Caco-2 (cell line): ENCODE measurements at regions not wholly inside any gene's neighbourhood (a gene's known extent, or its start where the extent isn't known, plus 50 kb on each side); places are given as distances from the start of the nearest gene placed in this dataset.

Source experiments
- BruUV-seq: library from RNA; stranded (reverse); fragments of 400-500 nt; replicated peaks from 2 replicates; lab custom pipeline; 2021; lab: Mats Ljungman, UMichigan
- CTCF ChIA-PET: fragments of 300-600 bp; sonication (Branson Sonifier 250); formaldehyde crosslinking; loops from one replicate; lab custom pipeline; 2022; ENCODE audit warnings: antibody characterized with exemption; lab: Charles Lee
- POLR2A ChIA-PET: fragments of 300-600 bp; sonication (Branson Sonifier 250); formaldehyde crosslinking; loops from one replicate; lab custom pipeline; 2022; ENCODE audit warnings: antibody characterized with exemption; lab: Charles Lee
- DNase-seq, 2 experiments: peaks; one replicate each; pipeline versions ENCODE4 v3.0.0 to v3.0.0-alpha.2; 2020 to 2022
- H3K27me3 ChIP-seq: replicated peaks from 2 replicates; pipeline ENCODE4 v1.6.0; 2011; ENCODE audit warnings: low read length; ENCODE audit not compliant: control insufficient read depth, insufficient read depth
- H3K36me3 ChIP-seq: 2 replicates; pipeline ENCODE4 v1.5.1; 2011; ENCODE audit warnings: low read length; ENCODE audit not compliant: control insufficient read depth, insufficient read depth
- H3K4me1 ChIP-seq: fragments of 250-450 bp; sonication (Bioruptor Pico); 2 replicates; pipeline ENCODE4 v1.5.1; 2020; ENCODE audit warnings: mild to moderate bottlenecking
- H3K4me3 ChIP-seq: 2 replicates; pipeline ENCODE4 v1.5.1; 2011; ENCODE audit warnings: low read depth, mild to moderate bottlenecking, control low read depth, low read length
- H3K9me3 ChIP-seq: fragments of 250-450 bp; sonication (Bioruptor Pico); 2 replicates; pipeline ENCODE4 v1.5.1; 2020; ENCODE audit warnings: mild to moderate bottlenecking, moderate library complexity
- H3K27ac Mint-ChIP-seq: one replicate; pipeline ENCODE4 v1.8.0; 2022; ENCODE audit warnings: mixed read lengths; ENCODE audit not compliant: unreplicated experiment
- H3K27me3 Mint-ChIP-seq: one replicate; pipeline ENCODE4 v1.8.0; 2022; ENCODE audit warnings: mixed read lengths; ENCODE audit not compliant: insufficient read depth, unreplicated experiment
- H3K36me3 Mint-ChIP-seq: one replicate; pipeline ENCODE4 v1.8.0; 2022; ENCODE audit warnings: mild to moderate bottlenecking, mixed read lengths; ENCODE audit not compliant: insufficient read depth, unreplicated experiment
- H3K4me1 Mint-ChIP-seq: one replicate; pipeline ENCODE4 v1.8.0; 2022; ENCODE audit warnings: low read depth, mixed read lengths; ENCODE audit not compliant: unreplicated experiment
- H3K4me3 Mint-ChIP-seq: one replicate; pipeline ENCODE4 v1.8.0; 2022; ENCODE audit warnings: mild to moderate bottlenecking, moderate library complexity, mixed read lengths; ENCODE audit not compliant: unreplicated experiment
- H3K9me3 Mint-ChIP-seq: one replicate; pipeline ENCODE4 v1.8.0; 2022; ENCODE audit warnings: mixed read lengths; ENCODE audit not compliant: unreplicated experiment
- intact Hi-C: fragments of 100-400 bp; cut with micrococcal nuclease; formaldehyde crosslinking; loops from one replicate; pipeline ENCODE4 v1.10.0; 2022; ENCODE audit not compliant: unreplicated experiment
- TF ChIP-seq, protein P1 (sequence below), 2 experiments: fragments of 200-600 bp in 1 of 2; IDR thresholded peaks; 1 replicate in 1 of 2; 2 replicates in 1 of 2; pipeline versions ENCODE4 v1.5.1 to v1.8.0; 2011 to 2022; ENCODE audit warnings: antibody characterized with exemption in 1 of 2, control low read depth in 1 of 2, inconsistent platforms in 1 of 2, low read depth in 1 of 2, low read length in 1 of 2, mild to moderate bottlenecking in 1 of 2, moderate library complexity in 1 of 2; ENCODE audit not compliant: insufficient read depth in 1 of 2, severe bottlenecking in 1 of 2, unreplicated experiment in 1 of 2

DNA sequence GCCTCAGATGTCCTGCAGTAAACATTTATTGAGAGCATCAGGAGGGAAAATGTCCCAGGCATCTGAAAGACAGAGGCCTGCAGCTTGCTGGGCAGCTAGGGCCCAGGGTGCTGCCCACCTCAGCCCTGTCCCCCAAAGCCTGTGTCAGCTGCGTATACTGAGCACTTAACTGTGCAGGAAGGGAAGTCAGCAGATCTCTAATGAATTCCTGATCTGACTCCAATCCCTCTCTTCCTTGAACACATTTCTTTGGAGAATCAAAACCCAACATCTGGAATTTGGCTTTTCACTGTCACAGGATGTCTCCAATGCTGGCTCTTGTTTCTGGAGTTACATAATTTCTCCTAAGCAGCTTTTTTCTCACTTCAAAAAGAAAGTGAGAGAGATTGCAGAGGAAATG lies 364.7 kb upstream of the NFE2L3 start:
- ChIA-PET CTCF (no interaction called here), POLR2A (no interaction called here)
- Mint-ChIP-seq H3K27me3 (peaks cover 20% of the 10 kb centered on the region), H3K27ac (no peak overlapping the region), H3K4me1 (no peaks in the 10 kb centered on the region), H3K36me3 (no peaks in the 10 kb centered on the region), H3K4me3 (no peak overlapping the region), H3K9me3 (no peaks in the 10 kb centered on the region)
- intact Hi-C loops: no loop called here
- H3K4me3 ChIP-seq: no peak overlapping the region
- TF ChIP-seq, protein P1, sequence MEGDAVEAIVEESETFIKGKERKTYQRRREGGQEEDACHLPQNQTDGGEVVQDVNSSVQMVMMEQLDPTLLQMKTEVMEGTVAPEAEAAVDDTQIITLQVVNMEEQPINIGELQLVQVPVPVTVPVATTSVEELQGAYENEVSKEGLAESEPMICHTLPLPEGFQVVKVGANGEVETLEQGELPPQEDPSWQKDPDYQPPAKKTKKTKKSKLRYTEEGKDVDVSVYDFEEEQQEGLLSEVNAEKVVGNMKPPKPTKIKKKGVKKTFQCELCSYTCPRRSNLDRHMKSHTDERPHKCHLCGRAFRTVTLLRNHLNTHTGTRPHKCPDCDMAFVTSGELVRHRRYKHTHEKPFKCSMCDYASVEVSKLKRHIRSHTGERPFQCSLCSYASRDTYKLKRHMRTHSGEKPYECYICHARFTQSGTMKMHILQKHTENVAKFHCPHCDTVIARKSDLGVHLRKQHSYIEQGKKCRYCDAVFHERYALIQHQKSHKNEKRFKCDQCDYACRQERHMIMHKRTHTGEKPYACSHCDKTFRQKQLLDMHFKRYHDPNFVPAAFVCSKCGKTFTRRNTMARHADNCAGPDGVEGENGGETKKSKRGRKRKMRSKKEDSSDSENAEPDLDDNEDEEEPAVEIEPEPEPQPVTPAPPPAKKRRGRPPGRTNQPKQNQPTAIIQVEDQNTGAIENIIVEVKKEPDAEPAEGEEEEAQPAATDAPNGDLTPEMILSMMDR (IDR thresholded peaks at IDR 0.05; ENCODE audit: insufficient read depth in 1 of 2, low read depth in 1 of 2, low read length in 1 of 2, severe bottlenecking in 1 of 2, unreplicated experiment in 1 of 2): no peak
- DNase-seq: no peak
- H3K27me3 ChIP-seq: no peaks in the 10 kb centered on the region; the same call in 1 of the 2 replicates
- no peaks in the 10 kb centered on the region for H3K36me3 ChIP-seq
- no TSS peak for BruUV-seq
- H3K9me3 ChIP-seq: no peaks in the 10 kb centered on the region
- H3K4me1 ChIP-seq: no peaks in the 10 kb centered on the region

GRCh38 chr7:25788371-25788770 lies 363.6 kb upstream of the NFE2L3 start:
- Histone ChIP-seq H3K9me3 (no peaks in the 10 kb centered on the region), H3K4me3 (no peak overlapping the region), H3K4me1 (no peaks in the 10 kb centered on the region), H3K36me3 (no peaks in the 10 kb centered on the region), H3K27me3 (no peaks in the 10 kb centered on the region; the same call in 1 of the 2 replicates)
- CTCF ChIA-PET: no interaction called here
- POLR2A ChIA-PET: no interaction called here
- DNase-seq: no peak
- Mint-ChIP-seq H3K27me3 (peaks cover 21% of the 10 kb centered on the region), H3K4me3 (no peak overlapping the region), H3K36me3 (no peaks in the 10 kb centered on the region), H3K4me1 (no peaks in the 10 kb centered on the region), H3K9me3 (no peaks in the 10 kb centered on the region), H3K27ac (no peak overlapping the region)
- TF ChIP-seq, protein P1 (IDR thresholded peaks at IDR 0.05; ENCODE audit: insufficient read depth in 1 of 2, low read depth in 1 of 2, low read length in 1 of 2, severe bottlenecking in 1 of 2, unreplicated experiment in 1 of 2): no peak
- intact Hi-C loops: no loop called here
- no TSS peak for BruUV-seq

- no peaks in the 10 kb centered on the region for H3K9me3 Mint-ChIP-seq
- BruUV-seq: no TSS peak
- intact Hi-C loops: no loop called here
- H3K9me3 ChIP-seq: no peaks in the 10 kb centered on the region
- no peak overlapping the region for H3K4me3 ChIP-seq
- no peak overlapping the region for H3K4me3 Mint-ChIP-seq
- H3K36me3 Mint-ChIP-seq: no peaks in the 10 kb centered on the region
- H3K4me1 Mint-ChIP-seq: no peaks in the 10 kb centered on the region
- no peaks in the 10 kb centered on the region for H3K36me3 ChIP-seq
- POLR2A ChIA-PET: no interaction called here
- TF ChIP-seq, protein P1 (IDR thresholded peaks at IDR 0.05; ENCODE audit: insufficient read depth in 1 of 2, low read depth in 1 of 2, low read length in 1 of 2, severe bottlenecking in 1 of 2, unreplicated experiment in 1 of 2): no peak
- peaks cover 21% of the 10 kb centered on the region for H3K27me3 Mint-ChIP-seq
- no peak for DNase-seq
- CTCF ChIA-PET: no interaction called here
- no peaks in the 10 kb centered on the region for H3K4me1 ChIP-seq
- no peak overlapping the region for H3K27ac Mint-ChIP-seq
- no peaks in the 10 kb centered on the region; the same call in 1 of the 2 replicates for H3K27me3 ChIP-seq
Measured at GRCh38 chr7:25788961-25789620, 362.9 kb upstream of the NFE2L3 start.
